ENCODE measurements at regions not wholly inside any gene's neighbourhood (a gene's known extent, or its start where the extent isn't known, plus 50 kb on each side); places are given as distances from the start of the nearest gene placed in this dataset.

- Histone ChIP-seq H3K27me3 (ENCODE audit: insufficient read depth, poor library complexity, severe bottlenecking) (peaks cover 4% of the 10 kb centered on the region), H3K4me3 (replicated peaks; ENCODE audit: insufficient read depth, low read length) (no peak overlapping the region), H3K27ac (replicated peaks) (no peak overlapping the region)
- TF ChIP-seq CTCF (IDR thresholded peaks at IDR 0.05; ENCODE audit: insufficient read depth, low read length) (no peak), POLR2AphosphoS5 (IDR thresholded peaks at IDR 0.05; ENCODE audit: low read depth) (no peak), REST (IDR thresholded peaks at IDR 0.05; ENCODE audit: insufficient replicate concordance, low read depth) (no peak), SPI1 (IDR thresholded peaks at IDR 0.05; ENCODE audit: borderline replicate concordance, low read depth) (no peak), GABPA (IDR thresholded peaks at IDR 0.05; ENCODE audit: low read depth) (no peak)
- no peak for DNase-seq (ENCODE audit: low read depth in 1 of 2, low spot score in 1 of 2)
These were observed 204.4 kb downstream of the SPP2 start for GRCh38 chr2:234254783-234255521.

GRCh38 chr2:234252772-234253171 lies 202.3 kb downstream of the SPP2 start:
- TF ChIP-seq SPI1 (IDR thresholded peaks at IDR 0.05; ENCODE audit: borderline replicate concordance, low read depth) (no peak), CTCF (IDR thresholded peaks at IDR 0.05; ENCODE audit: insufficient read depth, low read length) (no peak), REST (IDR thresholded peaks at IDR 0.05; ENCODE audit: insufficient replicate concordance, low read depth) (no peak), POLR2AphosphoS5 (IDR thresholded peaks at IDR 0.05; ENCODE audit: low read depth) (no peak), GABPA (IDR thresholded peaks at IDR 0.05; ENCODE audit: low read depth) (no peak)
- Histone ChIP-seq H3K27me3 (ENCODE audit: insufficient read depth, poor library complexity, severe bottlenecking) (peaks cover 4% of the 10 kb centered on the region), H3K4me3 (replicated peaks; ENCODE audit: insufficient read depth, low read length) (no peak overlapping the region), H3K27ac (replicated peaks) (no peak overlapping the region)
- DNase-seq (ENCODE audit: low read depth in 1 of 2, low spot score in 1 of 2): no peak

GRCh38 chr2:234251326-234252271 lies 201.1 kb downstream of the SPP2 start:
- TF ChIP-seq GABPA (IDR thresholded peaks at IDR 0.05; ENCODE audit: low read depth): no peak
- no peak for TF ChIP-seq CTCF (IDR thresholded peaks at IDR 0.05; ENCODE audit: insufficient read depth, low read length)
- TF ChIP-seq POLR2AphosphoS5 (IDR thresholded peaks at IDR 0.05; ENCODE audit: low read depth): no peak
- no peak for TF ChIP-seq SPI1 (IDR thresholded peaks at IDR 0.05; ENCODE audit: borderline replicate concordance, low read depth)
- TF ChIP-seq REST (IDR thresholded peaks at IDR 0.05; ENCODE audit: insufficient replicate concordance, low read depth): no peak
- Histone ChIP-seq H3K4me3 (replicated peaks; ENCODE audit: insufficient read depth, low read length) (no peak overlapping the region), H3K27me3 (ENCODE audit: insufficient read depth, poor library complexity, severe bottlenecking) (peaks cover 2% of the 10 kb centered on the region), H3K27ac (replicated peaks) (no peak overlapping the region)
- DNase-seq (ENCODE audit: low read depth in 1 of 2, low spot score in 1 of 2): no peak
